ENCODE measurements at regions not wholly inside any gene's neighbourhood (a gene's known extent, or its start where the extent isn't known, plus 50 kb on each side); places are given as distances from the start of the nearest gene placed in this dataset.

- TF ChIP-seq CTCF (IDR thresholded peaks at IDR 0.05) (no peak), POLR2A (IDR thresholded peaks at IDR 0.05) (no peak)
These were observed 561.1 kb downstream of the TCERG1L start for GRCh38 chr10:130750441-130750840.
